HEK293 (cell line): ENCODE measurements at regions not wholly inside any gene's neighbourhood (a gene's known extent, or its start where the extent isn't known, plus 50 kb on each side); places are given as distances from the start of the nearest gene placed in this dataset.

ENCODE experiments used
- CTCF ChIA-PET: fragments of 350-600 bp; formaldehyde crosslinking; extraction: SDS; loops from one replicate; lab custom pipeline; 2021; ENCODE audit warnings: antibody characterized with exemption; lab: Yijun Ruan, JAX
- POLR2A ChIA-PET: fragments of 300-600 bp; formaldehyde crosslinking; extraction: SDS; loops from one replicate; lab custom pipeline; 2020; ENCODE audit warnings: antibody characterized with exemption, inconsistent platforms; lab: Yijun Ruan, JAX
- H3K27ac ChIP-seq: fragments of 200-500 bp; sonication (Bioruptor generic); 2 replicates; pipeline ENCODE4 v1.5.1; 2014; ENCODE audit warnings: low read depth, low read length, control low read depth, inconsistent platforms; ENCODE audit errors: extremely low read depth
- H3K36me3 ChIP-seq, 2 experiments: fragments of 200-500 bp in 1 of 2; sonication (Bioruptor generic) in 1 of 2; 1 replicate in 1 of 2; 2 replicates in 1 of 2; pipeline ENCODE4 v1.5.1; 2014 to 2017; ENCODE audit warnings: inconsistent platforms in 2 of 2, low read length in 2 of 2; ENCODE audit not compliant: control insufficient read depth in 2 of 2, insufficient read depth in 1 of 2
- H3K4me1 ChIP-seq: fragments of 200-500 bp; sonication (Bioruptor generic); 2 replicates; pipeline ENCODE4 v1.5.1; 2014; ENCODE audit warnings: mild to moderate bottlenecking, low read length, inconsistent platforms; ENCODE audit not compliant: control insufficient read depth, insufficient read depth
- H3K4me3 ChIP-seq: 2 replicates; pipeline ENCODE4 v1.5.1; 2011; ENCODE audit warnings: low read depth, mild to moderate bottlenecking, control low read depth, low read length, moderate library complexity
- H3K9me3 ChIP-seq: fragments of 200-500 bp; sonication (Bioruptor generic); 2 replicates; pipeline ENCODE4 v1.5.1; 2014; ENCODE audit warnings: low read depth, low read length, inconsistent platforms; ENCODE audit not compliant: control insufficient read depth, insufficient read depth
- BCL11B ChIP-seq: fragments of 450-650 bp; formaldehyde crosslinking; IDR thresholded peaks from 2 replicates; pipeline ENCODE4 v1.5.1; 2016; ENCODE audit warnings: low read depth, missing biosample characterization, missing genetic modification characterization
- HOXC10 ChIP-seq: sonication (generic); formaldehyde crosslinking; IDR thresholded peaks from 2 replicates; pipeline ENCODE4 v1.8.1; 2023; ENCODE audit warnings: mild to moderate bottlenecking, missing genetic modification reagents
- KLF1 ChIP-seq: fragments of 450-650 bp; formaldehyde crosslinking; IDR thresholded peaks from 2 replicates; pipeline ENCODE4 v1.5.1; 2016; ENCODE audit warnings: missing biosample characterization, missing genetic modification characterization
- KLF10 ChIP-seq: fragments of 450-650 bp; IDR thresholded peaks from 2 replicates; pipeline ENCODE4 v1.5.1; 2018; ENCODE audit warnings: missing biosample characterization, mild to moderate bottlenecking, missing genetic modification characterization
- KLF8 ChIP-seq: fragments of 450-650 bp; formaldehyde crosslinking; IDR thresholded peaks from 2 replicates; pipeline ENCODE4 v1.5.1; 2016; ENCODE audit warnings: missing biosample characterization, missing genetic modification characterization
- PRDM10 ChIP-seq: fragments of 450-650 bp; formaldehyde crosslinking; IDR thresholded peaks from 2 replicates; pipeline ENCODE4 v1.5.1; 2016; ENCODE audit warnings: missing biosample characterization, missing genetic modification characterization
- RBAK ChIP-seq: fragments of 450-650 bp; formaldehyde crosslinking; IDR thresholded peaks from 2 replicates; pipeline ENCODE4 v1.5.1; 2016; ENCODE audit warnings: missing biosample characterization, missing genetic modification characterization
- ZBTB1 ChIP-seq: fragments of 450-650 bp; formaldehyde crosslinking; IDR thresholded peaks from 2 replicates; pipeline ENCODE4 v1.5.1; 2016; ENCODE audit warnings: missing biosample characterization, missing genetic modification characterization
- ZBTB20 ChIP-seq: fragments of 450-650 bp; formaldehyde crosslinking; IDR thresholded peaks from 2 replicates; pipeline ENCODE4 v1.5.1; 2016; ENCODE audit warnings: missing biosample characterization, missing genetic modification characterization
- ZBTB6 ChIP-seq: fragments of 450-650 bp; formaldehyde crosslinking; IDR thresholded peaks from 2 replicates; pipeline ENCODE4 v1.5.1; 2017; ENCODE audit warnings: missing biosample characterization, missing genetic modification characterization
- ZFP37 ChIP-seq: fragments of 450-650 bp; formaldehyde crosslinking; IDR thresholded peaks from 2 replicates; pipeline ENCODE4 v1.5.1; 2016; ENCODE audit warnings: missing biosample characterization, missing genetic modification characterization
- ZNF155 ChIP-seq: fragments of 450-650 bp; formaldehyde crosslinking; IDR thresholded peaks from 2 replicates; pipeline ENCODE4 v1.5.1; 2016; ENCODE audit warnings: missing biosample characterization, missing genetic modification characterization
- ZNF223 ChIP-seq: fragments of 450-650 bp; formaldehyde crosslinking; IDR thresholded peaks from 2 replicates; pipeline ENCODE4 v1.5.1; 2016; ENCODE audit warnings: missing biosample characterization, missing genetic modification characterization
- ZNF274 ChIP-seq, 2 experiments: fragments of 200-500 bp in 1 of 2; fragments of 450-650 bp in 1 of 2; sonication (Bioruptor generic) in 1 of 2; formaldehyde crosslinking in 1 of 2; IDR thresholded peaks; 2 replicates each; pipeline versions ENCODE4 v1.5.1 to v1.6.1; 2014 to 2016; ENCODE audit warnings: borderline replicate concordance in 1 of 2, inconsistent platforms in 1 of 2, low read length in 1 of 2, missing biosample characterization in 1 of 2, missing genetic modification characterization in 1 of 2
- ZNF311 ChIP-seq: fragments of 450-650 bp; formaldehyde crosslinking; IDR thresholded peaks from 2 replicates; pipeline ENCODE4 v1.5.1; 2017; ENCODE audit warnings: missing biosample characterization, missing genetic modification characterization, borderline replicate concordance
- ZNF324 ChIP-seq: fragments of 450-650 bp; formaldehyde crosslinking; IDR thresholded peaks from 2 replicates; pipeline ENCODE4 v1.5.1; 2016; ENCODE audit warnings: missing biosample characterization, missing genetic modification characterization
- ZNF514 ChIP-seq: fragments of 450-650 bp; formaldehyde crosslinking; IDR thresholded peaks from 2 replicates; pipeline ENCODE4 v1.5.1; 2016; ENCODE audit warnings: missing biosample characterization, missing genetic modification characterization
- ZNF518A ChIP-seq: fragments of 450-650 bp; formaldehyde crosslinking; conservative IDR thresholded peaks from 2 replicates; pipeline ENCODE4 v1.5.1; 2016; ENCODE audit warnings: low read depth, missing biosample characterization, missing genetic modification characterization
- ZNF626 ChIP-seq: fragments of 450-650 bp; sonication (Bioruptor Pico); formaldehyde crosslinking; IDR thresholded peaks from 2 replicates; pipeline ENCODE4 v1.5.1; 2018; ENCODE audit warnings: missing biosample characterization, missing genetic modification characterization, inconsistent platforms
- ZNF707 ChIP-seq: fragments of 450-650 bp; formaldehyde crosslinking; IDR thresholded peaks from 2 replicates; pipeline ENCODE4 v1.5.1; 2016; ENCODE audit warnings: missing biosample characterization, missing genetic modification characterization
- ZNF791 ChIP-seq: fragments of 450-650 bp; formaldehyde crosslinking; IDR thresholded peaks from 2 replicates; pipeline ENCODE4 v1.5.1; 2016; ENCODE audit warnings: missing biosample characterization, missing genetic modification characterization
- TF ChIP-seq, protein P1 (sequence below): fragments of 450-650 bp; formaldehyde crosslinking; IDR thresholded peaks from 2 replicates; pipeline ENCODE4 v1.5.1; 2016; ENCODE audit warnings: missing biosample characterization, missing genetic modification characterization, borderline replicate concordance

DNA sequence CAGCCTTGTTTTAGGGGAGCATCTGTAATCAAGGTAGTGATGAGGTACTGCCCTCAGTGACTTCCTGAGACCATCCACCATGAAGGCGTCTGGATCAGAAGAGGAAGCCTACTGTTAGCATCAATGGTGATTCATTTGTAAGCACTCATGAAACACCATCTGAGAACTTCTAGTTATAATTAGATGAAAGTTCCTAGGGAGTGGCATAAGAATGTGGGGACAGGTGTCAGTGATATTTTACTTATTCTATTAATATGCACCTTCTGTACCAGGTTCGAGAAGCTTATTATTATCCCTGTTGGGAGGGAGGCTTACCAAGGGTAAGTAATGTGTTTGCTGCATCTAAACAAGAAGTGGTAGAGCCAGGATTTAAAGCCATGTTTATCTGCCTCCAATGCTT, 295.8 kb upstream of the TBL1XR1 start (continued):
- TF ChIP-seq ZNF518A (tag by site-specific recombination) (no peak), ZNF274 (IDR thresholded peaks at IDR 0.05; ENCODE audit: low read length) (no peak), ZNF274 (tag by site-specific recombination; IDR thresholded peaks at IDR 0.05; ENCODE audit: borderline replicate concordance) (no peak), ZNF707 (no peak), KLF1 (tag by site-specific recombination) (no peak), KLF8 (tag by site-specific recombination) (no peak), ZNF324 (no peak), BCL11B (no peak), ZNF223 (no peak), ZBTB6 (tag by site-specific recombination) (no peak), RBAK (tag by site-specific recombination) (no peak), ZNF791 (tag by site-specific recombination) (no peak)

- no peaks in the 10 kb centered on the region for H3K36me3 ChIP-seq
- H3K27ac ChIP-seq = no peak overlapping the region
- H3K9me3 ChIP-seq = no peaks in the 10 kb centered on the region
- H3K4me3 ChIP-seq = no peak overlapping the region
- ChIA-PET POLR2A (no interaction called here), CTCF (interaction anchor here (0.6 kb wide), 1 partner anchor 12 kb away, joined by 3 read pairs; no protein-coding TSS in a partner anchor)
- H3K4me1 ChIP-seq = no peaks in the 10 kb centered on the region
- TF ChIP-seq ZBTB1 (no peak), ZNF155 (no peak), KLF10 (tag by site-specific recombination) (no peak), ZNF514 (tag by site-specific recombination) (no peak), HOXC10 (CRISPR knock-in tag) (no peak), PRDM10 (tag by site-specific recombination) (no peak), ZNF311 (tag by site-specific recombination) (no peak), ZNF626 (no peak), ZBTB20 (tag by site-specific recombination) (no peak), ZFP37 (tag by site-specific recombination) (no peak)
- TF ChIP-seq, protein P1, sequence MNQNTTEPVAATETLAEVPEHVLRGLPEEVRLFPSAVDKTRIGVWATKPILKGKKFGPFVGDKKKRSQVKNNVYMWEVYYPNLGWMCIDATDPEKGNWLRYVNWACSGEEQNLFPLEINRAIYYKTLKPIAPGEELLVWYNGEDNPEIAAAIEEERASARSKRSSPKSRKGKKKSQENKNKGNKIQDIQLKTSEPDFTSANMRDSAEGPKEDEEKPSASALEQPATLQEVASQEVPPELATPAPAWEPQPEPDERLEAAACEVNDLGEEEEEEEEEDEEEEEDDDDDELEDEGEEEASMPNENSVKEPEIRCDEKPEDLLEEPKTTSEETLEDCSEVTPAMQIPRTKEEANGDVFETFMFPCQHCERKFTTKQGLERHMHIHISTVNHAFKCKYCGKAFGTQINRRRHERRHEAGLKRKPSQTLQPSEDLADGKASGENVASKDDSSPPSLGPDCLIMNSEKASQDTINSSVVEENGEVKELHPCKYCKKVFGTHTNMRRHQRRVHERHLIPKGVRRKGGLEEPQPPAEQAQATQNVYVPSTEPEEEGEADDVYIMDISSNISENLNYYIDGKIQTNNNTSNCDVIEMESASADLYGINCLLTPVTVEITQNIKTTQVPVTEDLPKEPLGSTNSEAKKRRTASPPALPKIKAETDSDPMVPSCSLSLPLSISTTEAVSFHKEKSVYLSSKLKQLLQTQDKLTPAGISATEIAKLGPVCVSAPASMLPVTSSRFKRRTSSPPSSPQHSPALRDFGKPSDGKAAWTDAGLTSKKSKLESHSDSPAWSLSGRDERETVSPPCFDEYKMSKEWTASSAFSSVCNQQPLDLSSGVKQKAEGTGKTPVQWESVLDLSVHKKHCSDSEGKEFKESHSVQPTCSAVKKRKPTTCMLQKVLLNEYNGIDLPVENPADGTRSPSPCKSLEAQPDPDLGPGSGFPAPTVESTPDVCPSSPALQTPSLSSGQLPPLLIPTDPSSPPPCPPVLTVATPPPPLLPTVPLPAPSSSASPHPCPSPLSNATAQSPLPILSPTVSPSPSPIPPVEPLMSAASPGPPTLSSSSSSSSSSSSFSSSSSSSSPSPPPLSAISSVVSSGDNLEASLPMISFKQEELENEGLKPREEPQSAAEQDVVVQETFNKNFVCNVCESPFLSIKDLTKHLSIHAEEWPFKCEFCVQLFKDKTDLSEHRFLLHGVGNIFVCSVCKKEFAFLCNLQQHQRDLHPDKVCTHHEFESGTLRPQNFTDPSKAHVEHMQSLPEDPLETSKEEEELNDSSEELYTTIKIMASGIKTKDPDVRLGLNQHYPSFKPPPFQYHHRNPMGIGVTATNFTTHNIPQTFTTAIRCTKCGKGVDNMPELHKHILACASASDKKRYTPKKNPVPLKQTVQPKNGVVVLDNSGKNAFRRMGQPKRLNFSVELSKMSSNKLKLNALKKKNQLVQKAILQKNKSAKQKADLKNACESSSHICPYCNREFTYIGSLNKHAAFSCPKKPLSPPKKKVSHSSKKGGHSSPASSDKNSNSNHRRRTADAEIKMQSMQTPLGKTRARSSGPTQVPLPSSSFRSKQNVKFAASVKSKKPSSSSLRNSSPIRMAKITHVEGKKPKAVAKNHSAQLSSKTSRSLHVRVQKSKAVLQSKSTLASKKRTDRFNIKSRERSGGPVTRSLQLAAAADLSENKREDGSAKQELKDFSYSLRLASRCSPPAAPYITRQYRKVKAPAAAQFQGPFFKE (tag by site-specific recombination) = no peak
These were observed 296.9 kb upstream of the TBL1XR1 start for GRCh38 chr3:177494216-177494615.
